Superior temporal gyrus (tissue), 1 donor: ENCODE measurements at regions not wholly inside any gene's neighbourhood (a gene's known extent, or its start where the extent isn't known, plus 50 kb on each side); places are given as distances from the start of the nearest gene placed in this dataset.

ENCODE experiments used
- DNase-seq: peaks from one replicate; pipeline ENCODE4 v3.0.0-alpha.2; 2016; ENCODE audit errors: extremely low spot score

DNA sequence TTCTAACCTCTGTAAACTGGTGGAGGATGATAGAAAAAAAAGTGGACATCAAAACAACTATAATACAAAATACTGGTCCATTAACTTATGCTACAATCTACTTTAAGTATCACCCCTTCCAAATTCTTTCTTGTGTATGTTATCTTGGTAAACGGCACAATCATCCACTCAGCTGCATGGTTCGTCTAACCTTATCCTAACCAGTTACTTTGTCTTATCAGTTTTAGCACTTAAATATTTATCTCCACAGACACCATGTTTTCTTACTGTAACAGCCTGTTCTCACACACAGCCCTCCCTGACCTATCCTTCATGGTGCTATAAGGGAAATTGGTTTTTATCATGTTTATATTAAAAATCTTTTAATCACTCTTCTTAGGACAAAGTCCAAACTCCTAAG, 157.2 kb downstream of the PTGER3 start:
- no peak for DNase-seq

DNA sequence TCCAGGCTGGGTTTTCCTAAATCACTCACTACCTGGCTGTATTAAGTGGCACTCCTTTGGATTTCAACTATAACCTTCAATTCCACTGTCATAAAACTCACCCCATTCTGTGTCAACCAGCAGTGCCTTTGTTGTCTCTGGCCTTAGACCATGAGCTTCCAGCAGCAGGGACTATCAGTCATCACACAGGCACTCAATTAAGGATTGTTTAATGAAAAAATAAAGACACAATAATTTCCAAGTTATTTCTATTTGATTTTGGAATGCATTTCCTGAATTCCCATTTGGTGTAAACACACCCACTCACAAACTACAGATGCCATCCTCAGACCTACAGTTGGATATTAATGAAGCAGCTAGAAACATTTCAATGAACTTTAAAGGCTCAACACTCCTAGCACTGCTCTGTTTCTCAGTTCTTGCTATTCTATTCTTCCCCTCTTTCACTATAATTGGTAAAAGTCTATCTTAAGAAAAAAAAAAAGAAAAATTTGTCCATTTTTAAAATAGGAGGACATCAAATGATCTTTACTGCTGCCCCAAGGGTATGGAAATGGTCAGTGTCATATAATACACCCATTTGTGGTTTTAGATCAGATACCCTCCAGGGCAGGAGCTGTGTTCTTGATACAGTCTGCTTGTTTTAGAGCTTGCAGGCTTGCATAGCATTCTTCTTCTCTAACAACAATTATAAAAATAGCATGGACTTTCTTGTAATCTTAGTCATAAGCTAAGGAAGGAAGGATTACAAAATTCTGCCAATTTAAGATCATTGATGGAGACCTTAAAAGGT, 156.4 kb downstream of the PTGER3 start:
- no peak for DNase-seq

DNA sequence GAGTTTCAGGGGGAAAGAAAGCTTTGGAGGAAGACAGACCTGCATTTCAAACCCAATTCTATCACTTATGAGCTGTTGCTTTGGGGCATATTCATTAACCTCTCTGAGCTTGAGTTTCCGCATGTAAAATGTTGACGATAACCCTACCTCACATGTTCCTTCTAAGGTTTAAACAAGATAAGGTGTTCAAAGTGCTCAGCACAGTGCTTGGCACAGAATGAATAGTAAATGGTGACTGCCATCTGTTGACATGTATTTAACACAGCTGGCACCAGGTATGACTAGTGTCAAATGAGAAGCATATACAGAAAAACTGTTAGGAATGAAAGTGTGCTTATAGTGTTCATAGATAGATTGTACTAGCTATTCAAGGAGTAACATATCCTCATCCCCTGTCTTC, 155.5 kb downstream of the PTGER3 start:
- DNase-seq, result no peak

DNA sequence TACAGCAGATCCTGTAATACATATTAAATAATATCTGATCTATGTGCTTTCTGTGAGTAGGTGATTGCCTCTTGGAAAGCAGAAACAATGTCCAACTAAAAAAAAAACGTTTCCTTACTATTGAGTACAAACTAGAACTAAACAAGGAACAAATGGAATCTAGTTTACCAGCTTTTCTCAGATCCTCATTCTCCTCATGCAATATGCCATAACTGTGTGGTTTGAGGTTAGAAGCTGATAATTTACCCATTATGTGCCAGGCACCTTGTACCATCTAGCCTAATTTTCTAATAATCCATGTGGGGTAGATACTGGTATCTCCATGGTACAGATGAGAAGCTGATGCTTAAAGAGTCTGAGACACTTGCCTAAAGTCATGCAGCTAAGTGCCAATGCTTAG, 154.7 kb downstream of the PTGER3 start:
- DNase-seq, result no peak

DNA sequence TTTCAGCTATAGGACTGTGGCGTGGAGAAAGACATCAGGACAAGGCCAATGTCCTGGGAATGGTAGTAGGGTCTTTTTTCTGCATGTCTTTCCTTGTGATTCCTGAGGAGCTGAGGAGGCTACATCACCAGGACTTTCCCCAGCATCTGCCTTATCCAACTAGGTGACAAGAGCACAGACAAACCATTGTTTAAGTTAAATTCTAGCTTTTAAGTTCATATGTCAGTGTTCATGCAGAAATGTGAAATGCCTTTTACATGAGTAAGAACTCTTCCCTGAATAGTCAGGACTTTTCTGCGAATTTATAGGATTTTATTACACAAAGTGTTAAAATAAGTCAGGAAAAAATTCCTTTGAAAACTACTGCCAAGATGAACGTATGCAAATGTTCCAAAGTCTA, 154.2 kb downstream of the PTGER3 start:
- no peak for DNase-seq

DNA sequence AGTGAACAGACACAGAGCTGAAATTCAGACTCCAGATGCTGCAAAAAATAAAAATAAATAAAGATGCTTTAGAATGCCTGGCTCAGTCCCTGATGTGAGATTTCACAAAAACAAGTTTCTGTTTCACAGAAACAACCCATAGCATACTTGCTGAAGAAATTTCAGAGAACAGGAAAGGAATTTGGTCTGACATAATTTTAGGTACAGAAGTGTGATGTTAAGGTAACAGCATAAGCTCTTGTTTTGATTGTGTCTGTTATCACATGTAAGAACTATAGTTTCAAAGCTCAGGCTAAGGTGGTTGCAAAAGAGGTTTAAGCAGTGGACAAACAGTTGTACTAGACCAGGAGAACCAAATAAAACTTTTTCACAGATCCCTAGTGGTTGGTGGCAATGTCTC, 152.1 kb downstream of the PTGER3 start:
- DNase-seq, result no peak

DNA sequence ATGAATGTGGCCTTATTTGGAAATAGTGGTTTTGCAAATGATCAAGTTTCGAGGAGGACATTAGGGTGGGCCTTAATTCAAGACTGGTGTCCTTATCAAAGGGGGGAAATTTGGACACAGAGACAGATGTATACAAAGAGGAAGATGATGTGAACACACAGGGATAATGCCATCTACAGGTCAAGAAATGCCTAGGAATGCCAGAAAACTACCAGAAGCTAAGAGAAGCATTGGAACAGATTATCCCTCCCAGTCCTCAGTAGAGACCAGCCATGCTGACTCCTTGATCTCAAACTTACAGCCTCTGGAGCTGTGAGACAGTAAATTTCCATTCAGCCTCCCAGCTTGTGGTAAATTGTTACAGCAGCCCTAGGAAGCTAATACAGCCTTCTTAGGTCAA, 151.4 kb downstream of the PTGER3 start:
- no peak for DNase-seq

DNA sequence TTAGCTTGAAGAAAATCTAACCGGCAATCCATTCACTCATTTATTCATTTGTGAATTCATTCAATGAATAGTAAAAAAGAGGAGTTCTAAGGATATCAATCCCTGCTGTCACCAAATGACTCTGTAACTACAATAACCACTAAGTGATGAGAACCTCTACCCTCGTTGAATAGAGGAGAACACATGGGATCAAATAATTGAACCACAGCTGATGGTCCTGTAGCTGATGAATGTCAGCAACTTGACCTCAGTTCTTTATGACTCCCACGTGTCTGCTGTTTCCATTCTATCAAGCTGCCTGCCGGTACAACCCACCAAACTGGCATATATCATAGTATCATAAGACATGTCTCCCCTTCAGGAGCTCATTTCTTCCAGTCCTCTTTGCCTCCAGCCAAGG, 150.3 kb downstream of the PTGER3 start:
- no peak for DNase-seq

DNA sequence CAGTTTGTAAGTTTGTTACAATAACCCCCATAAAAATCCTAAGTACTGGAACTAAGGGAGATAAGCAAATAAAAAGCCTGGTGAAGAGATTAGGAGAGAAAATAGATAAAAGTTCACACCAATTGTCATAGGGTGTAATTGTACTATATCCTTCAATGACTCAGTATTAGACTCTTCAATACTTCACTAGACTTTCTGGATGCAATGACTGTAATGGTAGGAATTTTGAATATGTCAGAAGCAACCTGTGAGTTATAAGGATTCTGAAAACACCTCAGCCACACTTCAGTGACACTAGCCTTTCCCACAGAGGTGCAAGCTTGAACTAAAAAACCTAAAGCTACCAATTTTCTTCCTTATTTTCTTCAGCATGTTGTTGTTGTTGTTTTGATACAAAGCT, 147.9 kb downstream of the PTGER3 start:
- DNase-seq, result no peak

DNA sequence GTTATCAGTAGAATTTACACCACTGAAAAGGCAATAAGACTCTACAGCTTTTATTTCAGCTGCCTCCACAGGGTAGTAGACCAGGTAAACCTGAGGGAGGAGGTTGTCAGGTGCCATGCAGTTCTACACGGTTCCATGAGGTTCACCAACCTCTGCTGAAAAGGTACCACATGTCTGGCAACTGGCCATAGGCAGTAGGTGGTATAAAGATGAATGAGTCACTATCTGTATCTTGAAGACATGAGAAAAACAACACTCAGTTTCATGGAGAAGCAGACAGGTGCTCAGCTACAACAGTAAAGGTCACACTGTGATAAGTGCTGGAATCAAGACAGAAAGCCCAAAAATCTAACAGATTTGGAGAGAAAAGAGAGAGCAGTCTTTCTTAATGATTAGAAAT, 145.4 kb downstream of the PTGER3 start:
- no peak for DNase-seq

DNA sequence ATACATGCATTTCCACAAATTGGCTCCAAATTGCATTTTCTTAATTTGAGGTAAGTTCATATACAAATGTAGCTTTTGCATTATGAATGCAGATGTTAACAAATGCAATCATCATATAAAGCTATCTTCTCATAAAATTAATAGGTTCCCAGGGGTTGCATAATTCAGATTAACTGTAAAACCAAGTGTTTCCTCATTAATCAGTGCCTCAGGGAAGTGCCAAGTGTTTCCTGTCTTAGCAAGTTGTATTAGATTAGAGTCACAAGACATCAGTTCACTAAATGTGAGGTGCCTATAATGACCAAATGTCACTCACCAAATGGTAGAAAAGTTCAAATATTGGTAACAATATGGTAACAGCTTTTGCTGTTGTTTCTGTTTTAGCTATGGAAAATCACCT, 140.8 kb downstream of the PTGER3 start:
- no peak for DNase-seq

DNA sequence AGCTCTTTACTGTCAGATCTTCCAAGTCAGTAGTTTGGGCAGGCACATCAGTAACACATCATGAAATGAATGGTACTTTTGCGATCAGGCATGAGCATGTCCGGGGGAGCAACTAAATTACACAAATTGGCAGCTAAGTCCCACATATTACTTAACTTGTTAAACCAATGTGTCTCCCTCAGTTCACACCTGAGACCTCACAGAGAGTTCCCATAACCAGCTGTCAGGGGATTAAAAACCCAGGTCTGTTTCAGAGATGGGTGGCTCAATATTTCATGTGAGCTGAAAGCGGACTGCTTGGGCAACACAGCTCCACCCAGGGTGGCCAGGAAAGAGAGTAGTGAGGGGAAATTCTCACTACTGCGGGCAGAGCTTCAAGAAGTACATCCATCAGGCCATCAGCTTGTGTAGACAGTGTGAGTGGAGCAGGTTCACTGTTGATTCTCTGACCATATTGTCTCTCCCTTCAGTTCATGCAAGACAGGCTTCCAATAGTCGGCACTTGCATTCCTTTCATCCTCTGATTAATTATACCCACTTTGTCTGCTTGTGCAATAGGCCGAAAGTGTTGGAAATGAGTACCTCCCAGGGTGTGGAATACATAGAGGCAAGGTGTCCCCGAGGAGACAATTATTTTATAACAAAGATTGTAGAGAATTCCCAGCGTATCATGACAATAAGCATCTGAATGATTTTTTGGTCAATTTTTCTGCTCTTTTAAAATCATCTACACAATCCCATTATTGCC, 139.9 kb downstream of the PTGER3 start:
- DNase-seq, result no peak

DNA sequence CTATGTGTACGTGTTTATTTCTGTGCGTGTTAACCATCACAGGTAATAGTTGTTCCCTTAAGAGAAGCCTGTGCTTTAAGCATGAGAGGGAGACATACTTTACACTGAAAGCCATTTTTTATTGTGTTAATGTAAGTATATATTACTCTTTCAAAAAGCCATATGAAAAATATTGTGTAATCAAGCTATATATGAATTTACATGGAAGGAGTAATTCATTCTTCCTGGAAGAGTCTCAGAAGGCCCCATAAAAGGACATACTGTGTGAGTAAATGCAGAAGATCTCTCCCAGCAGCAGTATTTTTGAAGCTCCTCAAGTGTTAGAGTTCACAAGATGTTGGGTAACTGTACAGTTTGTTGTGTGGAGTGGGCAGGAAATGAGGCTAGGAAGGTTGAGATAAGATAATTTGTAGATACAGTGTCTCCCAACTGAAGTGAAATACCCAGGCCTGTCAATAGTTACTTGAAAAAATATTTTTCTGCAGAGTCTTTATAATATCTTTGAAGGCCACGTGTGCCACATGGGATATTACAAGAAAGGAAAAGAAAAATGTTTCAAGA, 138.3 kb downstream of the PTGER3 start:
- DNase-seq, result no peak

DNA sequence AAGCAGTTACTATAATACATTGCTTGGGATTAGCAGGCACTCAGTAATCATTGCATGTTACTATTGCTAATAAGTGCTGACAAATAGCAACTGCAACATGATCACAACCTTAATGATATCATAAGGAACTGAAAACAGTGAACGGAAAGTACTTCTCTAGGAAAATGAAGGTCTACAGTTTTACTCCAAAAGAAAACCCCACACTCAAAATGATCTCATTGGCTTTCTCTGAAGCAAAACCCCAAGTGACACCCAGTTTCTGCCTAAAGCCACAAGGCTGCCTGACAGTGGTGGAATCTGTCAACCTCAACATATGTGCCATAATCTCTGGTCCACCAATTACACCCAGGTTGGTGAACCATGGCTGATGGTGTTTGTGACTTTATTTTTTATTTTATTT, 137.6 kb downstream of the PTGER3 start:
- no peak for DNase-seq

DNA sequence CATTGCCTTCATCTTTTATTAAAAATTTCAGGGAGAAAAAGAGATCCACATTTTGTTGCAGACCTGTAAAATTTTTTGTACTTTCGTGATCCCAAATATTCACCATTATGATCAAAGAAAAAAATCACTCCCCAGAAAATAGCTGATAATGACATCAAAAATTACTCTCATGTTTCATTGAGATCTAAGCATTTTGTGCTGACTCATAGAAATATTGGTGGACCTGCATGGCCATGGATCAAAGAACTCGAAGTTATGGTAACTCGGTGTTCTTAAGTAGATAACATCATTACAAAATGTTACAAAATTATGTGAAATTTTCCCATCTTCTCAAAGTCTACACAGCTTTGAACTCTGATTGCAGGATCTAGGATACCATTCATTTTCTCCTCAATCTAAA, 135.8 kb downstream of the PTGER3 start:
- no peak for DNase-seq

DNA sequence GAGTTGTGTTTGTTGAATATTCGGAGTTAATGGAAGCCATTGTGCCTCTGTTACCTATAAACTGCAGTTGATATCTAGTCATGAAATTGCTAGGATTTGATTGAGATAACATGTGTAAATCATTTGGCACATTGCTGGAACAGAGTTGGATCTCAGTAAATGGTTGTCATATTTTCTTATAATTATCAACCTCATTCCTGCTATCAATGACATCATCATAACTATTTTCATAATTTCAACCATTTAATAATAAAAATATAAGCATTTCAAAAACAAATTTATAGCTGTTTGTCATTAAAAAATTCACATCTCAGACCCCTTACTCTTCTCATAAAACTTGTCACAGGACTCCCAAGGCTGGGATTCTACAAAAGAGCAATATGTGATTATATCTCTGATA, 133.4 kb downstream of the PTGER3 start:
- no peak for DNase-seq

DNA sequence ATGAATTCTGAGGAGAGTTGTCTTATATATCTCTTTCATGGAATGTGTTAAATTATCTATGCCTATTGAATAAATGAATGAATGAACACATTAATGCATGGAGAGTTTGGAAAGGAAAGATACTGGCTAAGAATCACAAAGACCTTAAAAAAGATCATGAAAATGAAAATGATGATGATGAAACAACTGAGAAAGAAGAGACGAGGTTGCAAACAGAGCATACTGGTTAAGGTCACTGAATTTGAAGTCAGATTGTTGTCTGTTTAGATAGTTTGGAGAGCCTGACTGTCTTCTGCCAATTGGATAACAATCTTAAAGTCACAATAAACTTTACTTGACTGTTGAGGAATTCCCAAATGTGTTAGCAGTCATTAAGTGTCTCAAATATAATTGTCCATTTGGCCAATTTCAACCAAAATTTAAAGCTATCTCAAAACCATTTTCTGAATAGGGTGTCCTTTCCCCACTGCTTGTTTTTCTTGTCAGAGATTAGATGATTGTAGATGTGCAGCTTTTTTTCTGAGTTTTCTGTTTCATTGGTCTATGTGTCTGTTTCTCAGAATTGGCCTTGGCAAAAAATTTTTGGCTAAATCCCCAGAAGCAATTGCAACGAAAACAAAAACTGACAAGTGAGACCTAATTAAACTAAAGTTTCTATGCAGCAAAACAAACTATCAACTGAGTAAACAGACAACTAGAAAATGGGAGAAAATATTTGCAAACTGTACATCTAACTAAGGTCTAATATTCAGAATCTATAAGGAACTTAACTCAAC, 132.2 kb downstream of the PTGER3 start:
- DNase-seq, result no peak

DNA sequence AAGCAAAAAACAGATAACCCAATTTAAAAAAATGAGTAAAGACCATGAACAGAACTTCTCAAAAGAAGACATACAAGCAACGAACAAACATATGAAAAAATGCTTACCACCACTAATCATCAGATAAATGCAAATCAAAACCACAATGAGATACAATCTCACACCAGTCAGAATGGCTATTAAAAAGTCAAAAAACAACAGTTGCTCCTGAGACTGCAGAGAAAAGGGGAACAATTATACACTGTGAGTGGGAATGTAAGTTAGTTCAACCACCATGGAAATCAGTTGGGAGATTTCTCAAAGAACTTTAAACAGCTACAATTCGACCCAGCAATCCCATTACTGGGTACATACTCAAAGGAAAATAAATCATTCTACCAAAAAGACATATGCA, 131.6 kb downstream of the PTGER3 start:
- DNase-seq, result no peak

DNA sequence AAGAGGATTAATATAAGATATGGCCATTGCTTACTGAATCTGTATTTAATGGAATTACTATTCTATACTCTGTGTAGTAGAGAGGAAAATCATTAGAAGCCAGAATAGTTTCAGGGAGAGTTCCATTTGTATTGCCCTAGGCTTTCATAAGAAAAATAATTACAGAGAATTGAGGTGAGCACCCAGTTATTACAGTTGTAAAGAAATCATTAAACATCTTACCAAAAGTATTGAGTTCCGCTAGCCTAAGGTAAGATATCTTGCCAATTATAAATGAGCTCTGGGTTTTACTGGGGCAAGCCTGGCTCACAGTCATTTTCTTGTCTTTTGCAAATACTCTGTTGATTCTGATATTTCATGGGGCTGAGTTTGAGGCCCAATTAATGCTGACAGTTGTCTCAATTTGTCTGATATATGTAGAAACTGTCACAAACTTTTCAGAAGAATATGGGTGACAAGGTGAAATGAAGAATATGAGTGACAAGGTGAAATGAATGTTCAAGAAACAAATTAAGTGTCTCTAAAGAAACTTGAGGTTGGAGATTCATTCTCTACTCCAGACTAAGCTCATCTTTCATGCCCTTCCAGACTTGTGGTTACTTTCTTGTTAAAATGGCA, 127.8 kb downstream of the PTGER3 start:
- no peak for DNase-seq
